ENCODE measurements at regions not wholly inside any gene's neighbourhood (a gene's known extent, or its start where the extent isn't known, plus 50 kb on each side); places are given as distances from the start of the nearest gene placed in this dataset.

DNA sequence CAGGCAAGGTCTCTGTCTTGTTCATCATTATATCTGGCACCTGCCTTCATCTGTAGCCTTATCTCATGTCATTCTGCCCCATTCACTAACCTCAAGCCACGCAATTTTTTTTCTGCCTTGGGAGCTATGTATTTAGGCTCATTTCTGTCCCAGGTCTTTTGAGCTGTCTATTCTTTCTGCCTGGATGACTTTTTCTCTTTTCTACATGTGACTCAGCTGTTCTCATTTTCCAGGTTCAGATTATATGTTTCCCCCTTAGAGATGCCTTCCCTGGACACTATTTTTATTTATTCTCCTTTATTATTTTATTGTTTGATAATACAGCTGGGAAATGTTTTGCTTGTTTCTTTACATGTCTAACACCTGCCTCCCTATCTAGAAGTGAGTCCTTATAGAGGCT is 737.4 kb upstream of the TBX3 start:
- no peak for TF ChIP-seq JUND (IDR thresholded peaks at IDR 0.05)
- no peak for TF ChIP-seq POLR2AphosphoS5 (IDR thresholded peaks at IDR 0.05; ENCODE audit: low read depth, low read length)
- no peak for TF ChIP-seq TCF7L2 (IDR thresholded peaks at IDR 0.05; ENCODE audit: borderline replicate concordance, extremely low read depth, insufficient read depth, insufficient read length)
- TF ChIP-seq, protein P1, sequence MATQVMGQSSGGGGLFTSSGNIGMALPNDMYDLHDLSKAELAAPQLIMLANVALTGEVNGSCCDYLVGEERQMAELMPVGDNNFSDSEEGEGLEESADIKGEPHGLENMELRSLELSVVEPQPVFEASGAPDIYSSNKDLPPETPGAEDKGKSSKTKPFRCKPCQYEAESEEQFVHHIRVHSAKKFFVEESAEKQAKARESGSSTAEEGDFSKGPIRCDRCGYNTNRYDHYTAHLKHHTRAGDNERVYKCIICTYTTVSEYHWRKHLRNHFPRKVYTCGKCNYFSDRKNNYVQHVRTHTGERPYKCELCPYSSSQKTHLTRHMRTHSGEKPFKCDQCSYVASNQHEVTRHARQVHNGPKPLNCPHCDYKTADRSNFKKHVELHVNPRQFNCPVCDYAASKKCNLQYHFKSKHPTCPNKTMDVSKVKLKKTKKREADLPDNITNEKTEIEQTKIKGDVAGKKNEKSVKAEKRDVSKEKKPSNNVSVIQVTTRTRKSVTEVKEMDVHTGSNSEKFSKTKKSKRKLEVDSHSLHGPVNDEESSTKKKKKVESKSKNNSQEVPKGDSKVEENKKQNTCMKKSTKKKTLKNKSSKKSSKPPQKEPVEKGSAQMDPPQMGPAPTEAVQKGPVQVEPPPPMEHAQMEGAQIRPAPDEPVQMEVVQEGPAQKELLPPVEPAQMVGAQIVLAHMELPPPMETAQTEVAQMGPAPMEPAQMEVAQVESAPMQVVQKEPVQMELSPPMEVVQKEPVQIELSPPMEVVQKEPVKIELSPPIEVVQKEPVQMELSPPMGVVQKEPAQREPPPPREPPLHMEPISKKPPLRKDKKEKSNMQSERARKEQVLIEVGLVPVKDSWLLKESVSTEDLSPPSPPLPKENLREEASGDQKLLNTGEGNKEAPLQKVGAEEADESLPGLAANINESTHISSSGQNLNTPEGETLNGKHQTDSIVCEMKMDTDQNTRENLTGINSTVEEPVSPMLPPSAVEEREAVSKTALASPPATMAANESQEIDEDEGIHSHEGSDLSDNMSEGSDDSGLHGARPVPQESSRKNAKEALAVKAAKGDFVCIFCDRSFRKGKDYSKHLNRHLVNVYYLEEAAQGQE (IDR thresholded peaks at IDR 0.05; ENCODE audit: low read depth), result no peak
- TF ChIP-seq, protein P2, sequence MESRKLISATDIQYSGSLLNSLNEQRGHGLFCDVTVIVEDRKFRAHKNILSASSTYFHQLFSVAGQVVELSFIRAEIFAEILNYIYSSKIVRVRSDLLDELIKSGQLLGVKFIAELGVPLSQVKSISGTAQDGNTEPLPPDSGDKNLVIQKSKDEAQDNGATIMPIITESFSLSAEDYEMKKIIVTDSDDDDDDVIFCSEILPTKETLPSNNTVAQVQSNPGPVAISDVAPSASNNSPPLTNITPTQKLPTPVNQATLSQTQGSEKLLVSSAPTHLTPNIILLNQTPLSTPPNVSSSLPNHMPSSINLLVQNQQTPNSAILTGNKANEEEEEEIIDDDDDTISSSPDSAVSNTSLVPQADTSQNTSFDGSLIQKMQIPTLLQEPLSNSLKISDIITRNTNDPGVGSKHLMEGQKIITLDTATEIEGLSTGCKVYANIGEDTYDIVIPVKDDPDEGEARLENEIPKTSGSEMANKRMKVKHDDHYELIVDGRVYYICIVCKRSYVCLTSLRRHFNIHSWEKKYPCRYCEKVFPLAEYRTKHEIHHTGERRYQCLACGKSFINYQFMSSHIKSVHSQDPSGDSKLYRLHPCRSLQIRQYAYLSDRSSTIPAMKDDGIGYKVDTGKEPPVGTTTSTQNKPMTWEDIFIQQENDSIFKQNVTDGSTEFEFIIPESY (IDR thresholded peaks at IDR 0.05; ENCODE audit: extremely low read depth, insufficient replicate concordance, low read length), result no peak
- no peak for TF ChIP-seq ELF1 (IDR thresholded peaks at IDR 0.05; ENCODE audit: borderline replicate concordance, low read depth)
- no peak for TF ChIP-seq SP1 (IDR thresholded peaks at IDR 0.05; ENCODE audit: low read depth)
- TF ChIP-seq SRF (IDR thresholded peaks at IDR 0.05; ENCODE audit: low read depth), result no peak
- no peak for TF ChIP-seq EZH2phosphoT487 (IDR thresholded peaks at IDR 0.05; ENCODE audit: borderline replicate concordance)
- no peak for TF ChIP-seq CBX3 (IDR thresholded peaks at IDR 0.05; ENCODE audit: low read depth)
- no peak for TF ChIP-seq RAD21 (IDR thresholded peaks at IDR 0.05; ENCODE audit: low read depth)
- no peak for TF ChIP-seq ZNF274 (IDR thresholded peaks at IDR 0.05; ENCODE audit: low read depth, low read length)
- TF ChIP-seq EZH2 (IDR thresholded peaks at IDR 0.05), result no peak
- no peak for TF ChIP-seq EGR1 (IDR thresholded peaks at IDR 0.05; ENCODE audit: low read depth)
- TF ChIP-seq CEBPB (IDR thresholded peaks at IDR 0.05; ENCODE audit: low read depth), result no peak
- no peak for TF ChIP-seq YY1 (IDR thresholded peaks at IDR 0.05; ENCODE audit: extremely low read depth, insufficient replicate concordance, low read depth, low read length)
- TF ChIP-seq POLR2A (IDR thresholded peaks at IDR 0.05; ENCODE audit: borderline replicate concordance, extremely low read depth, insufficient read depth, insufficient read length), result no peak
- TF ChIP-seq FOSL1 (IDR thresholded peaks at IDR 0.05; ENCODE audit: low read depth), result no peak
- Histone ChIP-seq H3K27ac (ENCODE audit: low read depth, low read length) (no peak overlapping the region), H4K20me1 (ENCODE audit: insufficient read depth) (no peaks in the 10 kb centered on the region), H3K79me2 (ENCODE audit: insufficient read depth, low read length) (no peaks in the 10 kb centered on the region), H3K27me3 (ENCODE audit: insufficient read depth, low read length) (peaks cover 23% of the 10 kb centered on the region), H3K9me3 (ENCODE audit: control insufficient read depth in 1 of 2, insufficient read depth in 1 of 2, low read depth in 1 of 2, low read length in 2 of 2) (no peaks in the 10 kb centered on the region), H3K4me1 (ENCODE audit: control insufficient read depth in 1 of 2, insufficient read depth in 2 of 2, low read length in 2 of 2) (no peaks in the 10 kb centered on the region), H2AFZ (ENCODE audit: low read depth, low read length, poor library complexity, severe bottlenecking) (no peak overlapping the region), H3K9ac (ENCODE audit: low read length) (no peak overlapping the region), H3K4me2 (ENCODE audit: low read length) (no peak overlapping the region), H3K9me2 (ENCODE audit: insufficient read depth) (no peaks in the 10 kb centered on the region; the same call in 1 of the 2 replicates), H3K4me3 (replicated peaks in 1 of 2; ENCODE audit: low read depth in 1 of 2, low read length in 2 of 2) (no peak overlapping the region), H3K36me3 (ENCODE audit: control insufficient read depth in 1 of 2, insufficient read depth in 2 of 2, low read length in 2 of 2) (no peaks in the 10 kb centered on the region)
- intact Hi-C loops (cut with micrococcal nuclease), result no loop called here
- CTCF ChIA-PET, result no interaction called here
- RAD21 ChIA-PET (ENCODE audit: low non-redundant PET in 1 of 2, low total read pairs in 2 of 2, uncharacterized antibody in 2 of 2, unreplicated experiment in 2 of 2), result no interaction called here
- POLR2A ChIA-PET, result no interaction called here
- ATAC-seq (no peak), DNase-seq (ENCODE audit: low read depth, low spot score) (no peak)
- no TSS peak for BruUV-seq (replicated peaks)

All from HCT116 (cell line).